HG03196 (cell line): ENCODE measurements at regions not wholly inside any gene's neighbourhood (a gene's known extent, or its start where the extent isn't known, plus 50 kb on each side); places are given as distances from the start of the nearest gene placed in this dataset.
"Not testable (repeated sequence)": the region's sequence is repeated elsewhere in the genome, so short reads cannot be mapped to it uniquely, and the experiment has no call there.

Source experiments
- ATAC-seq: cut with Tn5 transposase; IDR thresholded peaks from one replicate; pipeline ENCODE4 v1.9.1; 2021; ENCODE audit not compliant: unreplicated experiment

GRCh38 chr10:90229486-90229885, 528.1 kb downstream of the KIF20B start:
- no peak for ATAC-seq

GRCh38 chr10:90233805-90234204, 532.4 kb downstream of the KIF20B start:
- not testable (repeated sequence) for ATAC-seq

- ATAC-seq: no peak
Measured at GRCh38 chr10:90245623-90246022, 544.2 kb downstream of the KIF20B start.

GRCh38 chr10:90250784-90251183, 549.4 kb downstream of the KIF20B start:
- ATAC-seq: not testable (repeated sequence)

GRCh38 chr10:90269699-90270098, 568.3 kb downstream of the KIF20B start:
- ATAC-seq: no peak

GRCh38 chr10:90274721-90275468, 573.5 kb downstream of the KIF20B start:
- no peak for ATAC-seq

- ATAC-seq: no peak
Measured at GRCh38 chr10:90276894-90277475, 575.6 kb downstream of the KIF20B start.

GRCh38 chr10:90286406-90286805, 571.4 kb downstream of the HTR7 start:
- ATAC-seq: no peak

- ATAC-seq: no peak
Measured at GRCh38 chr10:90286941-90287340, 570.9 kb downstream of the HTR7 start.

- ATAC-seq: no peak
Measured at GRCh38 chr10:90288391-90288933, 569.4 kb downstream of the HTR7 start.

- no peak for ATAC-seq
Measured at GRCh38 chr10:90289037-90289436, 568.8 kb downstream of the HTR7 start.

GRCh38 chr10:90293616-90294015, 564.2 kb downstream of the HTR7 start:
- ATAC-seq: no peak

GRCh38 chr10:90294821-90295540, 562.9 kb downstream of the HTR7 start:
- not testable (repeated sequence) for ATAC-seq

GRCh38 chr10:90302031-90302430, 555.8 kb downstream of the HTR7 start:
- ATAC-seq: not testable (repeated sequence)

- no peak for ATAC-seq
Measured at GRCh38 chr10:90302758-90303481, 554.9 kb downstream of the HTR7 start.

- no peak for ATAC-seq
Measured at GRCh38 chr10:90304533-90304932, 553.3 kb downstream of the HTR7 start.

- ATAC-seq: no peak
Measured at GRCh38 chr10:90306187-90306586, 551.7 kb downstream of the HTR7 start.

GRCh38 chr10:90308223-90308622, 549.6 kb downstream of the HTR7 start:
- ATAC-seq: no peak

- ATAC-seq: no peak
Measured at GRCh38 chr10:90313576-90314325, 544.1 kb downstream of the HTR7 start.

GRCh38 chr10:90314718-90315117, 543.1 kb downstream of the HTR7 start:
- no peak for ATAC-seq
